CD4-positive, alpha-beta T cell treated with Interleukin-12 subunit alpha and Interleukin-12 subunit beta, for 1 hour (primary cell): ENCODE measurements at regions not wholly inside any gene's neighbourhood (a gene's known extent, or its start where the extent isn't known, plus 50 kb on each side); places are given as distances from the start of the nearest gene placed in this dataset.

Source experiments
- DNase-seq: peaks from one replicate; pipeline ENCODE4 v3.0.0-alpha.2; 2020

DNA sequence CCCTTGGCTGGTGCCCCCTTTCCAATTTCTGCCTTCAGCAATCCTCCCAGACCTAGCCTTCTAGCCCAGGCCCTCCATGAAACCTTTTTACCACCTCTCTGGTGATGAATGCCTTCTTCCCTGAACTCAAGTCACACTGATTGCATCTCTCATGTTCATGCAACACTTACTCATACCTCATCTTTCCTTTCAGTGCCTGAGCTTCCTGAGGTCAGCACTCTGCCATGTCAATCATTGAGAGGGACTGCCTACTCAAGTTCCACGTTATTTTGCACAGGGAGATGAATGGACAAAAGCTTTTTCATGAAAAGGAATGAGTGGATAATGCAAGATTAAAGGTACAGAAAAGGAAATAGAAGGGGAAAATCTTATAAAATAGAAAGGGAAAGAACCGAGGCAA is 60.1 kb upstream of the PLEKHG1 start:
- DNase-seq, result no peak

GRCh38 chr6:150541576-150541975 is 58.1 kb upstream of the PLEKHG1 start:
- DNase-seq, result no peak

- no peak for DNase-seq
Observed at GRCh38 chr6:150543178-150543577, 56.5 kb upstream of the PLEKHG1 start.

DNA sequence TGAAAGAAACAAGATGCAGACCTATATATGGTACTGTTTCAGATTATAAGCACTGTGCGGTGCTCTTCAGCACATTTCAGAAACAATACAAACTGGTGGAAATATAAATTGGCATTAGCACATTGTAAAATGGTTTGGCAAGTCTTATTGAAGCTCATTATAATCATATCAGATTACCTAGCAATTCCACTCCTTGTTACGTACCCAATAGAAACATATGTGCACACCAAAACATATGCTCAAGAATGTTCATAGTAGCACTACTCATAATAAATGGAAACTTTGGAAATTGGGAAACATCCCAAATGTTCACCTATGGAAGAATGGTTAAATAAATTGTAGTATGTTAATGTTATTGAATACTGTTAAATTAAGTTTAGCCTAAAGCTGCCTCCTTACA is 54.9 kb upstream of the PLEKHG1 start:
- DNase-seq, result no peak

DNA sequence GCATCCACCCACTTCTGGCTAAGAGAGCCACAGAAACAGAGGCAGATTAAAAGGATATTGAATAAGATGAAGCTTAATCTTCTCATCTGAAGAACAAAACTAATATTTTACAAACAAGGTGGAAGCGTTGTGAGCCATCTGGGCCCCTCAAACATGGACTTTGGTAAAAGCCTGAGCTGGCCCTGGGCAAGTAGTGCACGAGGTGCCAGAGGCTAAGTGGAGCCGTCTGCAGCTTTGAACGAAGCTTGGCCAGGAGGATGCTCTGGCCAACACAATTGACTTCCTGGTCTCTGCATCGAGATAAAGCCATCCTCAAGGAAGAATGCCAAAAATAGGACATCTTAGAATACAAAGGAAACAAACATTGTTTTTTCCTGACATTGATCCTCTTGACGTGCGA is 53.2 kb upstream of the PLEKHG1 start:
- no peak for DNase-seq

GRCh38 chr6:150547502-150548222 is 52.0 kb upstream of the PLEKHG1 start:
- no peak for DNase-seq

GRCh38 chr6:150548330-150548729 is 51.4 kb upstream of the PLEKHG1 start:
- no peak for DNase-seq

DNA sequence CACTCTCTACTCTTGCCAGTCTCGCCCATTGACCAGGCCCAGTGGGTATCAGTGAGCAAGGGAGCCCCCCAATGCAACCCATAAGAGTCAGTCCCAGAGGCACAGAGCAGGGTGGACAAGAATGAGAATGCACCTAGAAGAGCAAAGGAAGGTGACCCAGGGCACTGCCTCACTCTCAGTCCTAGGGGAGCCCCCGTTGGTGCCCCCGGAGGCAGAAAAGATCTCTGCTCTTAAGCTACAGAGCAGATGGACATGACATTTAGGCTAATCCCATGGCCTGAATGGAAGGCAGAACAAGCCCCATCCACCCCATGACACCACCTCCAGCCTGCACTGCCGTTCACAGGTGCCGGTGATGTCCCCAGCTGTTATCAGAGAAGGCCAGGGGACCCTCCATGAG is 50.7 kb upstream of the PLEKHG1 start:
- DNase-seq, result no peak

GRCh38 chr6:150549674-150550101 is 50.0 kb upstream of the PLEKHG1 start:
- DNase-seq, result no peak
